ENCODE measurements at regions not wholly inside any gene's neighbourhood (a gene's known extent, or its start where the extent isn't known, plus 50 kb on each side); places are given as distances from the start of the nearest gene placed in this dataset.
"Not testable (repeated sequence)": the region's sequence is repeated elsewhere in the genome, so short reads cannot be mapped to it uniquely, and the experiment has no call there.

DNA sequence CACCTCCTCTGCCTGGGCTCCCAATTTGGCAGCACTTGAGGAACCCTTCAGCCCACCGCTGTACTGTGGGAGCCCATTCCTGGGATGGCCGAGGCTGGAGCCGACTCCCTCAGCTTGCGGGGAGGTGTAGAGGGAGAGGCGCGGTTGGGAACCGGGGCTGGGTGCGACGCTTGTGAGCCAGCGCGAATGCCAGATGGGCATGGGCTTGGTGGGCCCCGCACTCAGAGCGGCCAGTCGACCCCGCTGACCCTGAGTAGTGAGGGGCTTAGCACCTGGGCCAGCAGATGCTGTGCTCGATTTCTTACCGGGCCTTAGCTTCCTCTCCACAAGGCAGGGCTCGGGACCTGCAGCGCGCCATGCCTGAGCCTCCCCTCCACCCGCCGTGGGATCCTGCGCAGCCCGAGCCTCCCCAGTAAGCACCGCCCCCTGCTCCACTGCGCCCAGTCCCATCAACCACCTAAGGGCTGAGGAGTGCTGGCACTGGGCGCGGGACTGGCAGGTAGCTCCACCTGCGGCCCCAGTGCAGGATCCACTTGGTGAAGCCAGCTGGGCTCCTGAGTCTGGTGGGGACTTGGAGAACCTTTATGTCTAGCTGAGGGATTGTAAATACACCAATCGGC lies 58.3 kb upstream of the DEFB108B start:
- H2AFZ ChIP-seq (ENCODE audit: low read length): no peak overlapping the region
- H3K27ac ChIP-seq (ENCODE audit: low read depth, low read length, poor library complexity, severe bottlenecking): no peak overlapping the region
- no peaks in the 10 kb centered on the region for H3F3A ChIP-seq (ENCODE audit: insufficient read depth, low read length)
- no peaks in the 10 kb centered on the region for H3K9me2 ChIP-seq (ENCODE audit: low read depth, low read length)
- H3K4me3 ChIP-seq (ENCODE audit: low read depth, low read length, poor library complexity, severe bottlenecking): no peak overlapping the region
- no peaks in the 10 kb centered on the region for H3K4me1 ChIP-seq (ENCODE audit: insufficient read depth, low read length, severe bottlenecking)
- H3K79me2 ChIP-seq (ENCODE audit: insufficient read depth, low read length): no peaks in the 10 kb centered on the region
- no peak overlapping the region for H3K9ac ChIP-seq (ENCODE audit: low read length)
- TF ChIP-seq, protein P1, sequence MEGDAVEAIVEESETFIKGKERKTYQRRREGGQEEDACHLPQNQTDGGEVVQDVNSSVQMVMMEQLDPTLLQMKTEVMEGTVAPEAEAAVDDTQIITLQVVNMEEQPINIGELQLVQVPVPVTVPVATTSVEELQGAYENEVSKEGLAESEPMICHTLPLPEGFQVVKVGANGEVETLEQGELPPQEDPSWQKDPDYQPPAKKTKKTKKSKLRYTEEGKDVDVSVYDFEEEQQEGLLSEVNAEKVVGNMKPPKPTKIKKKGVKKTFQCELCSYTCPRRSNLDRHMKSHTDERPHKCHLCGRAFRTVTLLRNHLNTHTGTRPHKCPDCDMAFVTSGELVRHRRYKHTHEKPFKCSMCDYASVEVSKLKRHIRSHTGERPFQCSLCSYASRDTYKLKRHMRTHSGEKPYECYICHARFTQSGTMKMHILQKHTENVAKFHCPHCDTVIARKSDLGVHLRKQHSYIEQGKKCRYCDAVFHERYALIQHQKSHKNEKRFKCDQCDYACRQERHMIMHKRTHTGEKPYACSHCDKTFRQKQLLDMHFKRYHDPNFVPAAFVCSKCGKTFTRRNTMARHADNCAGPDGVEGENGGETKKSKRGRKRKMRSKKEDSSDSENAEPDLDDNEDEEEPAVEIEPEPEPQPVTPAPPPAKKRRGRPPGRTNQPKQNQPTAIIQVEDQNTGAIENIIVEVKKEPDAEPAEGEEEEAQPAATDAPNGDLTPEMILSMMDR (IDR thresholded peaks at IDR 0.05; ENCODE audit: low read length): no peak
- no peak for TF ChIP-seq EZH2 (IDR thresholded peaks at IDR 0.05; ENCODE audit: borderline replicate concordance, low read length)
- H3K27me3 ChIP-seq (ENCODE audit: insufficient read depth, low read length): no peaks in the 10 kb centered on the region
- no peak overlapping the region for H3K4me2 ChIP-seq (ENCODE audit: low read length)
- H3K36me3 ChIP-seq (ENCODE audit: insufficient read depth, low read length): no peaks in the 10 kb centered on the region
- H3K9me3 ChIP-seq (ENCODE audit: low read length): no peaks in the 10 kb centered on the region
- no peaks in the 10 kb centered on the region for H4K20me1 ChIP-seq (ENCODE audit: insufficient read depth, low read length)

DNA sequence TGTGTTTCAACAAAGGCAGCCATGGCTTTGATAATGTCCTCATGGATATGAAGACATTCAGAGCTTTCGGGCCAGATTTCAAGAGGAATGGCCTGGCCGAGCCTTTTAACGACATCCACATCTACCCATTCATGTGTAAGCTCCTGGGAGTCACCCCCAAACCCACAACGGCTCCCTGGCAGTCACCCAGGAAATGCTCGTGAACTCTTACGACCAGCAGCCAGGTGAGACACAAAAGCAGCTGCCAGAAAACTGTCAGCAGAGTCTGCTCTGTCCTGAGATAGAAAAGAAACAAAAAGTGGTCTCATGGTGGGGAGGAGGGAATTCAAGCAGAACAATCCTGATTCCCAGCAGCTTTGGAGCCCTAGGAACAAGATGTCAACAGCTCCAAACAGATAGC lies 52.9 kb upstream of the DEFB108B start:
- H3K9me3 ChIP-seq (ENCODE audit: low read length); H3K36me3 ChIP-seq (ENCODE audit: insufficient read depth, low read length); H4K20me1 ChIP-seq (ENCODE audit: insufficient read depth, low read length); H3K27ac ChIP-seq (ENCODE audit: low read depth, low read length, poor library complexity, severe bottlenecking); H3K9me2 ChIP-seq (ENCODE audit: low read depth, low read length); H3K27me3 ChIP-seq (ENCODE audit: insufficient read depth, low read length); H3F3A ChIP-seq (ENCODE audit: insufficient read depth, low read length); H3K4me1 ChIP-seq (ENCODE audit: insufficient read depth, low read length, severe bottlenecking); H3K4me3 ChIP-seq (ENCODE audit: low read depth, low read length, poor library complexity, severe bottlenecking); H2AFZ ChIP-seq (ENCODE audit: low read length); H3K4me2 ChIP-seq (ENCODE audit: low read length); H3K79me2 ChIP-seq (ENCODE audit: insufficient read depth, low read length); H3K9ac ChIP-seq (ENCODE audit: low read length): not testable (repeated sequence)

DNA sequence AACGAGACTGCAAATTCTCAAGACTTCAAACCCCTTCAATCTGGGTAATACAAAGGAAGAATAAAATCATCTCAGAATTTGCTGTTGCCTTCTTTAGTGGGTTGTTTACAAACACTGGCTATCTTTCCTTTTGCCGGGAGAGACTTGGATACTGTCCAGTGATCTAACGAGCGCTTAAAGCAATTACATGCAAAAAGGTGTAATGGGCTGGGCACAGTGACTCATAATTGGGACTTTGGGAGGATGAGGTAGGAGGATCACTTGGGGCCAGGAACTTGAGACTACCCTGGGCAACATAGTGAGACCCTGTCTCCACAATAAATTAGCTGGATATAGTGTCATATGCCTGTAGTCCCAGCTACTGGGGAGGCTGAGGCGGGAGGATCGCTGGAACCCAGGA lies 52.2 kb upstream of the DEFB108B start:
- not testable (repeated sequence) for H3K79me2 ChIP-seq (ENCODE audit: insufficient read depth, low read length); H3K27ac ChIP-seq (ENCODE audit: low read depth, low read length, poor library complexity, severe bottlenecking); H4K20me1 ChIP-seq (ENCODE audit: insufficient read depth, low read length); H3K4me1 ChIP-seq (ENCODE audit: insufficient read depth, low read length, severe bottlenecking); H3K9ac ChIP-seq (ENCODE audit: low read length); H3K36me3 ChIP-seq (ENCODE audit: insufficient read depth, low read length); H3K9me3 ChIP-seq (ENCODE audit: low read length); H3F3A ChIP-seq (ENCODE audit: insufficient read depth, low read length); H2AFZ ChIP-seq (ENCODE audit: low read length); H3K4me2 ChIP-seq (ENCODE audit: low read length); H3K9me2 ChIP-seq (ENCODE audit: low read depth, low read length); H3K4me3 ChIP-seq (ENCODE audit: low read depth, low read length, poor library complexity, severe bottlenecking); H3K27me3 ChIP-seq (ENCODE audit: insufficient read depth, low read length)

DNA sequence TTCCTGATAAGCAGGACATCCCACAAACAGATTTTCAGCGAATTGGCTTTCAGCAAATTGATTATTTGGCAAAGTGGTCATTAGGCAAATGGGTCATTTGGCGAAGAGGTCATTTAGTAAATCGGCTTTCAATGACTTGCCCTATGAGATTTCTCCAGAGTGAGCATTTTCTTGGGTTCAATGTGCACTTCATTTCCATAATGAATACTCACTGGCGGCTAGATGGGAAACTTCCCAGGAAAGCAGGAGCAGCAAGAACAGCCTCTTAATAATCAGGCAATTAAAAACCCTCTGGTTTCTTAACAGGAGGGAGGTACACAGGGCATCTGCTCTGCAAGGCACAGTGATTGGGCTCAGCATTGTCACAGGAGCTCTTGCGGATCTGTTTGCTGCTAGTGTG lies 51.5 kb upstream of the DEFB108B start:
- H3K4me1 ChIP-seq (ENCODE audit: insufficient read depth, low read length, severe bottlenecking); H3K36me3 ChIP-seq (ENCODE audit: insufficient read depth, low read length); H4K20me1 ChIP-seq (ENCODE audit: insufficient read depth, low read length); H3K4me3 ChIP-seq (ENCODE audit: low read depth, low read length, poor library complexity, severe bottlenecking); H3K9me2 ChIP-seq (ENCODE audit: low read depth, low read length); H2AFZ ChIP-seq (ENCODE audit: low read length); H3K27me3 ChIP-seq (ENCODE audit: insufficient read depth, low read length); H3K4me2 ChIP-seq (ENCODE audit: low read length); H3K9ac ChIP-seq (ENCODE audit: low read length); H3K79me2 ChIP-seq (ENCODE audit: insufficient read depth, low read length); H3F3A ChIP-seq (ENCODE audit: insufficient read depth, low read length); H3K27ac ChIP-seq (ENCODE audit: low read depth, low read length, poor library complexity, severe bottlenecking); H3K9me3 ChIP-seq (ENCODE audit: low read length): not testable (repeated sequence)

DNA sequence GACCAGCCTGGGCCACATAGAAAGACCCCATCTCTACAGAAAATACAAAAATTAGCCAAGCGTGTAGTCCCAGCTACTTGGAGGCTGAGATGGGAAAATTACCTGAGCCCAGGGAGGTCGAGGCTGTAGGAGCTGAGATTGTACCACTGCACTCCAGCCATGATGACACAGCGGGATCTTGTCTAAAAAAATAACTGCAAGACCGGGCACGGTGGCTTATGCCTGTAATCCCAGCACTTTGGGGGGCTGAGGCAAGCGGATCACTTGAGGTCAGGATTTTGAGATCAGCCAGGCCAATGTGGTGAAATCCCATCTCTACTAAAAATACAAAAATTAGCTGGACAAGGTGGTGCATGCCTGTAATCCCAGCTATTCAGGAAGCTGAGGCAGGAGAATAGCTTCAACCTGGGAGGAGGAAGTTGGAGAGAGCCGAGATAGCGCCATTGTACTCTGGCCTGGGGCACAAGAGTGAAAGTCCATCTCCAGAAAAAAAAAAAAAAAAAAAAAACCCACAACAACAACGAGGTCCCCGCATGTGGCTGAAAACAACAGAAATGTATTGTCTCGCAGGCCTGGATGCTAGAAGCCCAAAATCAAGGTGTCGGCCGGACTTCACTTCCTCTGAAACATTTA lies 50.7 kb upstream of the DEFB108B start:
- not testable (repeated sequence) for H3K9me2 ChIP-seq (ENCODE audit: low read depth, low read length); H3K79me2 ChIP-seq (ENCODE audit: insufficient read depth, low read length); H3K9me3 ChIP-seq (ENCODE audit: low read length); H3K4me3 ChIP-seq (ENCODE audit: low read depth, low read length, poor library complexity, severe bottlenecking); H3K9ac ChIP-seq (ENCODE audit: low read length); H4K20me1 ChIP-seq (ENCODE audit: insufficient read depth, low read length); H3K4me2 ChIP-seq (ENCODE audit: low read length); H3K4me1 ChIP-seq (ENCODE audit: insufficient read depth, low read length, severe bottlenecking); H3F3A ChIP-seq (ENCODE audit: insufficient read depth, low read length); H2AFZ ChIP-seq (ENCODE audit: low read length); H3K27ac ChIP-seq (ENCODE audit: low read depth, low read length, poor library complexity, severe bottlenecking); H3K27me3 ChIP-seq (ENCODE audit: insufficient read depth, low read length); H3K36me3 ChIP-seq (ENCODE audit: insufficient read depth, low read length)

DNA sequence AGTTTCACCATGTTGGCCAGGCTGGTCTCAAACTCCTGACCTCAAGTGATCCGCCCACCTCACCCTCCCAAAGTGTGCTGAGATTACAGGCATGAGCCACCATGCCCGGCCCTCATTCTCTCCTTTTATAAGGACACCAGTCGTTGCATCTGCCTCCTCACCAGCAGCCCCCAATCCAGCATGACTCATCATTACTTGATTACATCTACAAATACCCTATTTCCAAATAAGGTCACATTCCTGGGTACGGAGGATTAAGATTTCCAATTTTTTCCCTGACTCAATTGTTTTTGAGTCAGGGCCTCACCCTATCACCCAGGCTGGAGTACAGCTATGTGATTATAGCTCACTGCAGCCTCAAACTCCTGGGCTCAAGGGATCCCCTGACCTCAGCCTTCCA lies 49.8 kb upstream of the DEFB108B start:
- H3K27me3 ChIP-seq (ENCODE audit: insufficient read depth, low read length); H3K27ac ChIP-seq (ENCODE audit: low read depth, low read length, poor library complexity, severe bottlenecking); H3F3A ChIP-seq (ENCODE audit: insufficient read depth, low read length); H3K4me3 ChIP-seq (ENCODE audit: low read depth, low read length, poor library complexity, severe bottlenecking); H4K20me1 ChIP-seq (ENCODE audit: insufficient read depth, low read length); H3K9me3 ChIP-seq (ENCODE audit: low read length); H2AFZ ChIP-seq (ENCODE audit: low read length); H3K79me2 ChIP-seq (ENCODE audit: insufficient read depth, low read length); H3K9me2 ChIP-seq (ENCODE audit: low read depth, low read length); H3K4me2 ChIP-seq (ENCODE audit: low read length); H3K9ac ChIP-seq (ENCODE audit: low read length); H3K36me3 ChIP-seq (ENCODE audit: insufficient read depth, low read length): not testable (repeated sequence)
- peaks cover 11% of the 10 kb centered on the region for H3K4me1 ChIP-seq (ENCODE audit: insufficient read depth, low read length, severe bottlenecking)

Measured in OCI-LY1 (cell line).